Mesenchymal stem cell (in vitro differentiated cells and primary cell): ENCODE measurements at regions not wholly inside any gene's neighbourhood (a gene's known extent, or its start where the extent isn't known, plus 50 kb on each side); places are given as distances from the start of the nearest gene placed in this dataset.
A peak's percentile ranks its signal among the peaks of the same experiment; 100 is the strongest.

Experiments used
- DNase-seq: peaks from one replicate; pipeline ENCODE4 v3.0.0-alpha.2; 2013
- H2AFZ ChIP-seq: one replicate; pipeline ENCODE4 v1.6.1; 2013; ENCODE audit warnings: low read depth, mild to moderate bottlenecking, control low read depth, inconsistent platforms, low read length, moderate library complexity
- H2AK5ac ChIP-seq: 2 replicates; pipeline ENCODE4 v1.6.1; 2013; ENCODE audit warnings: low read length, moderate library complexity, mild to moderate bottlenecking, inconsistent platforms; ENCODE audit not compliant: severe bottlenecking
- H2BK120ac ChIP-seq: one replicate; pipeline ENCODE4 v1.6.1; 2013; ENCODE audit warnings: low read depth, mild to moderate bottlenecking, inconsistent platforms, low read length, moderate library complexity
- H2BK12ac ChIP-seq, 2 experiments: one replicate each; pipeline ENCODE4 v1.6.1; 2013; ENCODE audit warnings: inconsistent platforms in 2 of 2, low read length in 2 of 2, mild to moderate bottlenecking in 2 of 2, moderate library complexity in 2 of 2, control low read depth in 1 of 2
- H2BK15ac ChIP-seq: one replicate; pipeline ENCODE4 v1.6.1; 2013; ENCODE audit warnings: mild to moderate bottlenecking, low read depth, inconsistent platforms; ENCODE audit not compliant: poor library complexity, severe bottlenecking
- H2BK5ac ChIP-seq: 2 replicates; pipeline ENCODE4 v1.6.1; 2013; ENCODE audit warnings: low read depth, mild to moderate bottlenecking, low read length, control low read depth, inconsistent platforms; ENCODE audit not compliant: poor library complexity, severe bottlenecking
- H3K14ac ChIP-seq, 2 experiments: one replicate each; pipeline ENCODE4 v1.6.1; 2013; ENCODE audit warnings: inconsistent platforms in 2 of 2, low read length in 2 of 2, control low read depth in 1 of 2, mild to moderate bottlenecking in 1 of 2, moderate library complexity in 1 of 2
- H3K18ac ChIP-seq, 2 experiments: one replicate each; pipeline ENCODE4 v1.6.1; 2013; ENCODE audit warnings: inconsistent platforms in 2 of 2, low read length in 2 of 2, control low read depth in 1 of 2, low read depth in 1 of 2, mild to moderate bottlenecking in 1 of 2
- H3K23ac ChIP-seq, 2 experiments: one replicate each; pipeline ENCODE4 v1.6.1; 2013; ENCODE audit warnings: inconsistent platforms in 2 of 2, low read length in 2 of 2, mild to moderate bottlenecking in 2 of 2, moderate library complexity in 2 of 2, control low read depth in 1 of 2
- H3K27ac ChIP-seq: 2 replicates; pipeline ENCODE4 v1.5.1; 2013; ENCODE audit warnings: mild to moderate bottlenecking, moderate library complexity, low read length, control low read depth, inconsistent platforms; ENCODE audit not compliant: poor library complexity, severe bottlenecking
- H3K27me3 ChIP-seq, 2 experiments: 2 replicates each; pipeline versions ENCODE4 v1.6.1 to v1.7.0; 2013; ENCODE audit warnings: low read length in 2 of 2, mild to moderate bottlenecking in 2 of 2, moderate library complexity in 2 of 2, control low read depth in 1 of 2, inconsistent platforms in 1 of 2; ENCODE audit not compliant: control insufficient read depth in 1 of 2, insufficient read depth in 1 of 2
- H3K36me3 ChIP-seq, 2 experiments: 2 replicates each; pipeline versions ENCODE4 v1.6.1 to v1.7.0; 2013; ENCODE audit warnings: low read length in 2 of 2, control low read depth in 1 of 2, inconsistent platforms in 1 of 2, low read depth in 1 of 2, mild to moderate bottlenecking in 1 of 2; ENCODE audit not compliant: insufficient read depth in 2 of 2, control insufficient read depth in 1 of 2
- H3K4ac ChIP-seq, 2 experiments: one replicate each; pipeline ENCODE4 v1.6.1; 2013; ENCODE audit warnings: inconsistent platforms in 2 of 2, low read length in 2 of 2, mild to moderate bottlenecking in 2 of 2, moderate library complexity in 2 of 2, control low read depth in 1 of 2, low read depth in 1 of 2
- H3K4me1 ChIP-seq: 2 replicates; pipeline ENCODE4 v1.6.1; 2013; ENCODE audit warnings: low read depth, low read length, control low read depth; ENCODE audit not compliant: control insufficient read depth, insufficient read depth
- H3K4me2 ChIP-seq: 2 replicates; pipeline ENCODE4 v1.6.1; 2013; ENCODE audit warnings: low read length, mild to moderate bottlenecking, inconsistent platforms; ENCODE audit not compliant: poor library complexity, severe bottlenecking
- H3K4me3 ChIP-seq, 2 experiments: 2 replicates each; pipeline versions ENCODE4 v1.5.1 to v1.7.0; 2013; ENCODE audit warnings: low read length in 2 of 2, mild to moderate bottlenecking in 2 of 2, control low read depth in 1 of 2, low read depth in 1 of 2; ENCODE audit not compliant: insufficient read depth in 1 of 2
- H3K79me1 ChIP-seq: replicated peaks from 2 replicates; pipeline ENCODE4 v1.6.1; 2013; ENCODE audit warnings: mild to moderate bottlenecking, control low read depth, low read length, inconsistent platforms; ENCODE audit not compliant: poor library complexity, severe bottlenecking
- H3K9ac ChIP-seq: 2 replicates; pipeline ENCODE4 v1.7.0; 2013; ENCODE audit warnings: mild to moderate bottlenecking, low read length, moderate library complexity
- H3K9me3 ChIP-seq: 2 replicates; pipeline ENCODE4 v1.7.0; 2013; ENCODE audit warnings: mild to moderate bottlenecking, low read length; ENCODE audit not compliant: control insufficient read depth
- H4K8ac ChIP-seq: one replicate; pipeline ENCODE4 v1.6.1; 2013; ENCODE audit warnings: inconsistent platforms, mild to moderate bottlenecking, low read length, moderate library complexity
- H4K91ac ChIP-seq: one replicate; pipeline ENCODE4 v1.6.1; 2013; ENCODE audit warnings: mild to moderate bottlenecking, low read length, inconsistent platforms
- WGBS: methylation state at CpG from one replicate; pipeline ENCODE4 v1.1.7; 2013; ENCODE audit warnings: mixed read lengths; 5-methylcytosine and 5-hydroxymethylcytosine counted together

GRCh38 chr11:26202754-26203153 lies 129.2 kb upstream of the ANO3 start:
- Histone ChIP-seq H2BK5ac (no peak overlapping the region), H3K18ac (no peak overlapping the region), H3K23ac (no peak overlapping the region), H3K79me1 (no peaks in the 10 kb centered on the region), H2AFZ (no peak overlapping the region), H2BK15ac (no peak overlapping the region), H3K4me2 (no peak overlapping the region), H3K14ac (no peak overlapping the region), H3K9ac (no peak overlapping the region), H3K9me3 (no peaks in the 10 kb centered on the region), H2AK5ac (no peak overlapping the region), H3K27ac (no peak overlapping the region), H3K36me3 (no peaks in the 10 kb centered on the region), H3K4me3 (no peak overlapping the region), H4K91ac (no peak overlapping the region), H3K27me3 (no peaks in the 10 kb centered on the region), H2BK120ac (no peak overlapping the region), H3K4ac (no peak overlapping the region), H3K4me1 (no peaks in the 10 kb centered on the region), H2BK12ac (no peak overlapping the region), H4K8ac (no peak overlapping the region)
- DNase-seq: no peak
- WGBS: 97% methylated on average over 2 of the region's 2 CpGs

GRCh38 chr11:26204101-26204500 lies 127.8 kb upstream of the ANO3 start:
- Histone ChIP-seq H4K91ac (no peak overlapping the region), H3K4me1 (no peaks in the 10 kb centered on the region), H2BK120ac (no peak overlapping the region), H2BK15ac (no peak overlapping the region), H3K27me3 (no peaks in the 10 kb centered on the region), H3K4me3 (no peak overlapping the region), H3K23ac (no peak overlapping the region), H3K14ac (no peak overlapping the region), H3K27ac (no peak overlapping the region), H3K18ac (no peak overlapping the region), H3K9me3 (no peaks in the 10 kb centered on the region), H3K9ac (no peak overlapping the region), H3K4me2 (no peak overlapping the region), H2AK5ac (no peak overlapping the region), H2BK12ac (no peak overlapping the region), H4K8ac (no peak overlapping the region), H3K4ac (no peak overlapping the region), H2BK5ac (no peak overlapping the region), H3K79me1 (no peaks in the 10 kb centered on the region), H2AFZ (no peak overlapping the region), H3K36me3 (no peaks in the 10 kb centered on the region)
- DNase-seq: no peak
- WGBS: 94% methylated on average over 1 of the region's 2 CpGs

GRCh38 chr11:26204839-26205238 lies 127.1 kb upstream of the ANO3 start:
- WGBS: 83% methylated on average over 5 of the region's 5 CpGs
- no peak for DNase-seq
- no peaks in the 10 kb centered on the region for H3K36me3 ChIP-seq
- no peak overlapping the region for H3K27ac ChIP-seq
- no peak overlapping the region for H4K8ac ChIP-seq
- no peak overlapping the region for H3K23ac ChIP-seq
- H4K91ac ChIP-seq: no peak overlapping the region
- H3K27me3 ChIP-seq: no peaks in the 10 kb centered on the region
- H2BK120ac ChIP-seq: no peak overlapping the region
- no peak overlapping the region for H3K4me2 ChIP-seq
- H2BK15ac ChIP-seq: no peak overlapping the region
- H3K9me3 ChIP-seq: no peaks in the 10 kb centered on the region
- no peak overlapping the region for H2BK5ac ChIP-seq
- no peak overlapping the region for H3K18ac ChIP-seq
- no peak overlapping the region for H2AK5ac ChIP-seq
- H2AFZ ChIP-seq: no peak overlapping the region
- no peak overlapping the region for H3K4me3 ChIP-seq
- H3K9ac ChIP-seq: no peak overlapping the region
- no peak overlapping the region for H3K4ac ChIP-seq
- H3K79me1 ChIP-seq: no peaks in the 10 kb centered on the region
- no peaks in the 10 kb centered on the region for H3K4me1 ChIP-seq
- H3K14ac ChIP-seq: no peak overlapping the region
- H2BK12ac ChIP-seq: no peak overlapping the region

- no peak overlapping the region for H3K4me3 ChIP-seq
- DNase-seq: peak; percentile 80
- peak overlapping the region; percentile 15 for H2BK120ac ChIP-seq
- H2AK5ac ChIP-seq: no peak overlapping the region
- H3K4ac ChIP-seq: peak overlapping the region in 1 of 2 experiments; percentile 60
- H3K9ac ChIP-seq: no peak overlapping the region
- H3K27ac ChIP-seq: no peak overlapping the region
- H3K4me2 ChIP-seq: no peak overlapping the region
- H2BK15ac ChIP-seq: no peak overlapping the region
- 56% methylated on average over 2 of the region's 4 CpGs for WGBS
- no peak overlapping the region for H3K23ac ChIP-seq
- no peak overlapping the region for H4K91ac ChIP-seq
- H3K9me3 ChIP-seq: no peaks in the 10 kb centered on the region
- peak overlapping the region; percentile 6 to 73 for H3K18ac ChIP-seq
- H2BK5ac ChIP-seq: no peak overlapping the region
- no peak overlapping the region for H3K14ac ChIP-seq
- H3K79me1 ChIP-seq: no peaks in the 10 kb centered on the region
- H3K27me3 ChIP-seq: no peaks in the 10 kb centered on the region
- H3K4me1 ChIP-seq: no peaks in the 10 kb centered on the region
- H4K8ac ChIP-seq: no peak overlapping the region
- no peaks in the 10 kb centered on the region for H3K36me3 ChIP-seq
- no peak overlapping the region for H2AFZ ChIP-seq
- H2BK12ac ChIP-seq: no peak overlapping the region
Observed at GRCh38 chr11:26219183-26220117, 112.5 kb upstream of the ANO3 start.
